ENCODE measurements at regions not wholly inside any gene's neighbourhood (a gene's known extent, or its start where the extent isn't known, plus 50 kb on each side); places are given as distances from the start of the nearest gene placed in this dataset.

DNA sequence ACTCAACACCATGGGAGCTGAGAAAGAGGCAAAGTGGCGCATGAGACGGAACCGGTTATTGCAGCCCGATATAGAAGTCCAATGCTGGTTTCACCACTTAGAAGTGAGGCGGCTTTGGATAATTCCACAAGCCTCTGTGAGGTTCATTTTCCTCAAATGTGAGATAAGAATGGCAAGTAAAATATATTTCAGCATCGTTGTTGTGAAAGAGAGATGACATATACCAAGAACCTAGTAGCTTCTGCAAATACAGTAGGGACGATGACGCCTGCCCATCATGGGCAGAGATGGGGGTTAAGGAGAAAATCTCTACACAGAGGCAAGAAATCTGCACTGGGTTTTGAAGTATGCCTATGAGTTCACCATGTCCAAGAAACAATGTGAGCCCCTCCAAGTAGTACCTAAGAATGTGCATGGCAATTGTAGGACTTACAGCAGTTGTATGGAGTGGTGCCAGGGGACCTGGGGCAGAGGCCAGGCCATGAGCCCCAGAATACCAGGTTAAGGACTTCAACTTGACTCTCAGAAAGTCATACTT is 352.0 kb downstream of the RNF144A start:
- H3K9me3 ChIP-seq (ENCODE audit: control insufficient read depth in 4 of 4, low read length in 3 of 4) = no peaks in the 10 kb centered on the region
- no peak overlapping the region for H3K27ac ChIP-seq (ENCODE audit: low read depth in 1 of 2, low read length in 2 of 2)
- no peak overlapping the region for H3K4me3 ChIP-seq (ENCODE audit: low read depth in 1 of 3, low read length in 3 of 3)
- DNase-seq (ENCODE audit: low spot score) = no peak
- H3K36me3 ChIP-seq (ENCODE audit: control insufficient read depth in 4 of 4, insufficient read depth in 3 of 4, low read depth in 1 of 4, low read length in 3 of 4) = no peaks in the 10 kb centered on the region
- no peaks in the 10 kb centered on the region for H3K4me1 ChIP-seq (ENCODE audit: control insufficient read depth in 4 of 4, insufficient read depth in 4 of 4, low read length in 3 of 4)
- TF ChIP-seq, protein P1, sequence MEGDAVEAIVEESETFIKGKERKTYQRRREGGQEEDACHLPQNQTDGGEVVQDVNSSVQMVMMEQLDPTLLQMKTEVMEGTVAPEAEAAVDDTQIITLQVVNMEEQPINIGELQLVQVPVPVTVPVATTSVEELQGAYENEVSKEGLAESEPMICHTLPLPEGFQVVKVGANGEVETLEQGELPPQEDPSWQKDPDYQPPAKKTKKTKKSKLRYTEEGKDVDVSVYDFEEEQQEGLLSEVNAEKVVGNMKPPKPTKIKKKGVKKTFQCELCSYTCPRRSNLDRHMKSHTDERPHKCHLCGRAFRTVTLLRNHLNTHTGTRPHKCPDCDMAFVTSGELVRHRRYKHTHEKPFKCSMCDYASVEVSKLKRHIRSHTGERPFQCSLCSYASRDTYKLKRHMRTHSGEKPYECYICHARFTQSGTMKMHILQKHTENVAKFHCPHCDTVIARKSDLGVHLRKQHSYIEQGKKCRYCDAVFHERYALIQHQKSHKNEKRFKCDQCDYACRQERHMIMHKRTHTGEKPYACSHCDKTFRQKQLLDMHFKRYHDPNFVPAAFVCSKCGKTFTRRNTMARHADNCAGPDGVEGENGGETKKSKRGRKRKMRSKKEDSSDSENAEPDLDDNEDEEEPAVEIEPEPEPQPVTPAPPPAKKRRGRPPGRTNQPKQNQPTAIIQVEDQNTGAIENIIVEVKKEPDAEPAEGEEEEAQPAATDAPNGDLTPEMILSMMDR (IDR thresholded peaks at IDR 0.05; ENCODE audit: low read depth, low read length, missing input control) = no peak
- TF ChIP-seq, protein P2, sequence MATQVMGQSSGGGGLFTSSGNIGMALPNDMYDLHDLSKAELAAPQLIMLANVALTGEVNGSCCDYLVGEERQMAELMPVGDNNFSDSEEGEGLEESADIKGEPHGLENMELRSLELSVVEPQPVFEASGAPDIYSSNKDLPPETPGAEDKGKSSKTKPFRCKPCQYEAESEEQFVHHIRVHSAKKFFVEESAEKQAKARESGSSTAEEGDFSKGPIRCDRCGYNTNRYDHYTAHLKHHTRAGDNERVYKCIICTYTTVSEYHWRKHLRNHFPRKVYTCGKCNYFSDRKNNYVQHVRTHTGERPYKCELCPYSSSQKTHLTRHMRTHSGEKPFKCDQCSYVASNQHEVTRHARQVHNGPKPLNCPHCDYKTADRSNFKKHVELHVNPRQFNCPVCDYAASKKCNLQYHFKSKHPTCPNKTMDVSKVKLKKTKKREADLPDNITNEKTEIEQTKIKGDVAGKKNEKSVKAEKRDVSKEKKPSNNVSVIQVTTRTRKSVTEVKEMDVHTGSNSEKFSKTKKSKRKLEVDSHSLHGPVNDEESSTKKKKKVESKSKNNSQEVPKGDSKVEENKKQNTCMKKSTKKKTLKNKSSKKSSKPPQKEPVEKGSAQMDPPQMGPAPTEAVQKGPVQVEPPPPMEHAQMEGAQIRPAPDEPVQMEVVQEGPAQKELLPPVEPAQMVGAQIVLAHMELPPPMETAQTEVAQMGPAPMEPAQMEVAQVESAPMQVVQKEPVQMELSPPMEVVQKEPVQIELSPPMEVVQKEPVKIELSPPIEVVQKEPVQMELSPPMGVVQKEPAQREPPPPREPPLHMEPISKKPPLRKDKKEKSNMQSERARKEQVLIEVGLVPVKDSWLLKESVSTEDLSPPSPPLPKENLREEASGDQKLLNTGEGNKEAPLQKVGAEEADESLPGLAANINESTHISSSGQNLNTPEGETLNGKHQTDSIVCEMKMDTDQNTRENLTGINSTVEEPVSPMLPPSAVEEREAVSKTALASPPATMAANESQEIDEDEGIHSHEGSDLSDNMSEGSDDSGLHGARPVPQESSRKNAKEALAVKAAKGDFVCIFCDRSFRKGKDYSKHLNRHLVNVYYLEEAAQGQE (IDR thresholded peaks at IDR 0.05) = no peak
- peaks cover 0 to 7% (median 0%) of the 10 kb centered on the region in 4 donors for H3K27me3 ChIP-seq (ENCODE audit: control insufficient read depth in 4 of 4, insufficient read depth in 4 of 4, low read length in 3 of 4)
- no peak overlapping the region for H3K9ac ChIP-seq (ENCODE audit: low read depth in 1 of 2, low read length in 2 of 2)
- 91% methylated on average over 8 of the region's 8 CpGs for WGBS

DNA sequence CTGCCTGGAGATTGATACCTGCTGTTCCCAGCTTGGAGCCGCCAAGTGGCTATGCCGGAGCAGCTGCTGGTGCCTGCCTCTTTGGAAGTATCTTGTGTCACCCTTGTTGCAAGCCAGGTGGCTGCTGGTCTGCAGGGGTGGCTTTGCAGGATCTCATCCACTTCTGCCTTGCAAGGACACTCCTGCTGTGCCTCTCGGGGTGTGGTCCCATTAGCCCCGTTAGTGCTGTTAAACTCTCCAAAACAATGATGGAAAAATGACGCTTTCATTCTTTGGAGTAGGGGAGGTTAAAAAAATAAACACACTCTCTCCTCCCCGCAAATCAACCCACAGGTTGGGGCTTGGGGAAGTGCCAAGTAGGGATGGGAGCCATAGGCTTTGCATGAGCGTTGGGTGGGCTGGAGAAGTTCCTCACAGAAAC is 352.8 kb downstream of the RNF144A start:
- Histone ChIP-seq H3K27ac (ENCODE audit: low read depth in 1 of 2, low read length in 2 of 2) (no peak overlapping the region), H3K4me3 (ENCODE audit: low read depth in 1 of 3, low read length in 3 of 3) (no peak overlapping the region), H3K9me3 (ENCODE audit: control insufficient read depth in 4 of 4, low read length in 3 of 4) (no peaks in the 10 kb centered on the region), H3K27me3 (ENCODE audit: control insufficient read depth in 4 of 4, insufficient read depth in 4 of 4, low read length in 3 of 4) (peaks cover 0 to 7% (median 0%) of the 10 kb centered on the region in 4 donors), H3K36me3 (ENCODE audit: control insufficient read depth in 4 of 4, insufficient read depth in 3 of 4, low read depth in 1 of 4, low read length in 3 of 4) (no peaks in the 10 kb centered on the region), H3K9ac (ENCODE audit: low read depth in 1 of 2, low read length in 2 of 2) (no peak overlapping the region), H3K4me1 (ENCODE audit: control insufficient read depth in 4 of 4, insufficient read depth in 4 of 4, low read length in 3 of 4) (no peaks in the 10 kb centered on the region)
- DNase-seq (ENCODE audit: low spot score) = no peak
- WGBS = 64% methylated on average over 7 of the region's 7 CpGs
- no peak for TF ChIP-seq JUND (IDR thresholded peaks at IDR 0.05)
- no peak for TF ChIP-seq HNF4A (conservative IDR thresholded peaks at IDR 0.05)
- no peak for TF ChIP-seq TAF1 (conservative IDR thresholded peaks at IDR 0.05)

DNA sequence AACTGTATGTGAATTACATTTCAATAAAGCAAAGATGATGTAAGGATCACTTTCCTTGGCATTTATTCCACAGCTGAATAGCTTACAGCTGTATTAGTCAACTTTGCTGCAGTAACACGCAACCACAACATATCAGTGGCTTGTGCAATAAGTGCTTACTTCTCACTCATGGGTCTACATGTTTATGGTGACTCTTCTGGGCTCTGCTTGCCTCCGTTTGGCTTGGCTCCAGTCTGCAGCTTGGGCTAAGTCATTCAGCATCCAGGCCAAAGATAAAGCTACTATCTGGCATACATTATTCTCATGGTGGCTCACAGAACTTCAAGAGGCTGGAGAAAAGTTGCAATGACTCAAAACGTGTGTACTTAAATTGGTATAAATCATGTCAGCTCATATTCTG is 355.0 kb downstream of the RNF144A start:
- Histone ChIP-seq H3K9ac (ENCODE audit: low read depth in 1 of 2, low read length in 2 of 2) (no peak overlapping the region), H3K4me3 (ENCODE audit: low read depth in 1 of 3, low read length in 3 of 3) (no peak overlapping the region), H3K4me1 (ENCODE audit: control insufficient read depth in 4 of 4, insufficient read depth in 4 of 4, low read length in 3 of 4) (no peaks in the 10 kb centered on the region), H3K27me3 (ENCODE audit: control insufficient read depth in 4 of 4, insufficient read depth in 4 of 4, low read length in 3 of 4) (peaks cover 0 to 7% (median 0%) of the 10 kb centered on the region in 4 donors), H3K36me3 (ENCODE audit: control insufficient read depth in 4 of 4, insufficient read depth in 3 of 4, low read depth in 1 of 4, low read length in 3 of 4) (no peaks in the 10 kb centered on the region), H3K27ac (ENCODE audit: low read depth in 1 of 2, low read length in 2 of 2) (no peak overlapping the region), H3K9me3 (ENCODE audit: control insufficient read depth in 4 of 4, low read length in 3 of 4) (no peaks in the 10 kb centered on the region)
- 63% methylated on average over 3 of the region's 3 CpGs for WGBS
- no peak for DNase-seq (ENCODE audit: low spot score)
- no peak for TF ChIP-seq GABPA (IDR thresholded peaks at IDR 0.05 in 1 of 2, conservative IDR thresholded peaks at IDR 0.05 in 1 of 2)

DNA sequence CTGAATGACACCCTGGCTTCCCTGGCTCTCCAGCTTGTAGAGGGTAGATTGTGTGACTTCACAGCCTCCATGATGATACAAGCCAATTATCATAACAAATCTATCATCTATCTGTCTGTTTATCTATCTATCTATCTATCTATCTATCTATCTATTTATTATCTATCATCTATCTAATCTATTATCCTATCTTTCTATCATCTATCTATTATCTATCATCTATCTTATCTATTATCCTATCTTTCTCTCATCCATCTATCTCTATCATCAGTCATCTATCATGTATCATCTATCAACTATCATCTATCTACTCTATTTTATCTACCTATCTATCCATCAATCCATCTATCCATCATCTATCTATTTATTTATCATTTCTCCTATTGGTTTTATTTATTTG is 361.8 kb downstream of the RNF144A start:
- no peaks in the 10 kb centered on the region for H3K9me3 ChIP-seq (ENCODE audit: control insufficient read depth in 4 of 4, low read length in 3 of 4)
- no peak overlapping the region for H3K27ac ChIP-seq (ENCODE audit: low read depth in 1 of 2, low read length in 2 of 2)
- no peak overlapping the region for H3K4me3 ChIP-seq (ENCODE audit: low read depth in 1 of 3, low read length in 3 of 3)
- no peak overlapping the region for H3K9ac ChIP-seq (ENCODE audit: low read depth in 1 of 2, low read length in 2 of 2)
- H3K36me3 ChIP-seq (ENCODE audit: control insufficient read depth in 4 of 4, insufficient read depth in 3 of 4, low read depth in 1 of 4, low read length in 3 of 4) = no peaks in the 10 kb centered on the region
- H3K4me1 ChIP-seq (ENCODE audit: control insufficient read depth in 4 of 4, insufficient read depth in 4 of 4, low read length in 3 of 4) = no peaks in the 10 kb centered on the region
- no peaks in the 10 kb centered on the region for H3K27me3 ChIP-seq (ENCODE audit: control insufficient read depth in 4 of 4, insufficient read depth in 4 of 4, low read length in 3 of 4)
- TF ChIP-seq EGR1 (IDR thresholded peaks at IDR 0.05; ENCODE audit: low read depth in 2 of 2) (no peak), NR2F2 (IDR thresholded peaks at IDR 0.05) (no peak)
- TF ChIP-seq, protein P1 (IDR thresholded peaks at IDR 0.05; ENCODE audit: low read depth, low read length, missing input control) = no peak
- no peak for DNase-seq (ENCODE audit: low spot score)
